Fibroblast of skin of right quadriceps (primary cell): ENCODE measurements at regions not wholly inside any gene's neighbourhood (a gene's known extent, or its start where the extent isn't known, plus 50 kb on each side); places are given as distances from the start of the nearest gene placed in this dataset.
A peak's percentile ranks its signal among the peaks of the same experiment; 100 is the strongest.

Source experiments
- DNase-seq: peaks from one replicate; pipeline ENCODE4 v3.0.0-alpha.2; 2013

- no peak for DNase-seq
Measured at GRCh38 chr6:22673474-22673873, 104.1 kb downstream of the HDGFL1 start.

- DNase-seq = no peak
Measured at GRCh38 chr6:22680950-22681349, 111.6 kb downstream of the HDGFL1 start.

GRCh38 chr6:22681761-22682160, 112.4 kb downstream of the HDGFL1 start:
- DNase-seq = no peak

DNA sequence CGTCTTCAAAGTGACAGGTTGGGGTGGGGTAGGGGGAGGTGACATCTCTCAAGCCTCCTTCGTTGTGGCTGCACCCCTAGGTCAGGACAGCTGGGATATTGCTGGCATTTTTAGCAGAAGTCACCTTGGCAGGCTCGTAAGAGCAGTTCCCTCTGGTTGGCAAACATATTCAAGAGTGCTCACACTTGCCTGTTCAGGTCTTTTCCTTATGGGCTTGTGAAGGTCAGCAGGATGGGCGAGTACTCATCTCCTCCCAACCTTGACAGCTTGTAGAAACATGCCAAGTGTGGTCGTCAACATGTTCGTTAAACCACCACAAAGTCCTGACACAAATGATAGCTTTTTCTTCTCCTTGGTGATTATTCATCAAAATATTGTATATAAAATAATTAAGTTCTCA, 113.6 kb downstream of the HDGFL1 start:
- DNase-seq = no peak

GRCh38 chr6:22690446-22690845, 121.1 kb downstream of the HDGFL1 start:
- no peak for DNase-seq

DNA sequence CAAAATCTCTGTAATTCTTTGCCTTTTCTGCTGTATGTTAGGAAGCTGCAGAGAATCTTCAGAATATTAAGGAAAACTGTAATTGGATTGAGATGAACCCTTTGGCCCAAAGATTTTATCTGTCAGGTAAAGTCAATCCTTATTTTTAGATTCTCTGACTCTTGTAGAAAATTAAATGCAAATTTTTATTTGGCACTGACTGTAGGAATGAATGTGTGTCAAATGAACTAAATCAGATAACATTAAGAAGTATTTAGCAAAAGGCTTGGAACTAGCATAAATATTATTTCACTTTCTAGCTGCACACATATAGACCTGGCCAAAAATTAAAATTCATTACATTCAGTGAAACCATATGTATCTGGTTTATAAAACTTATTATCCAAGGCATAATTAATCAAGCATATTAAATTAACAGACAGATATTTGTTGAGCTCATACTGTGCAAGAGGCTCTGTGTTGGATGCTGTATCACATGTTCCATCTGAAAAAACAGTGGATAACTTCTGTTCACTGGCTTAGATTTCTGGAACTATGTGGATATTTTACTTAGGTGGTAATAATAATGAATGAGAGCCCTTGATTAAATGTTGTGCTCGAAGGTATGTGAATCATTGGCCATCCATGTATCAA, 124.8 kb downstream of the HDGFL1 start:
- no peak for DNase-seq

- DNase-seq = no peak
Measured at GRCh38 chr6:22696481-22696880, 127.1 kb downstream of the HDGFL1 start.

DNA sequence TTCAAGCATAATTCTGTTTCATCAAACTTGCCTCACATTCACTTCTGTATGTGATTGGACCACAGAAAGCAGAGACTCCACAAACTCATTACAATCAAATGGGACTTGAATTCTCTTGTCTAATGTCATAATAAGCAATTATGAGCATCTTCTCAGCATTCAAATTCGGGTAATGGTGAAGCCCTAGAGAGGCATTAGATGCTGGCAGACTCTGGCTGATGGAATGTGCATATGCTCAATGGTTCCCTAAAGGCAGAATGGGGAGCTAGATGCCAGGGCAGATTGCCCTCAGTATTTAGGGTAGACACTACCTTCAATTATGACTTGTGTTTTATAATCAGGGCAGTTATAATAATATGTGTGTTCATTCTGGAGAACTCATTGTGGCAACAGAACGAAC, 127.9 kb downstream of the HDGFL1 start:
- no peak for DNase-seq

DNA sequence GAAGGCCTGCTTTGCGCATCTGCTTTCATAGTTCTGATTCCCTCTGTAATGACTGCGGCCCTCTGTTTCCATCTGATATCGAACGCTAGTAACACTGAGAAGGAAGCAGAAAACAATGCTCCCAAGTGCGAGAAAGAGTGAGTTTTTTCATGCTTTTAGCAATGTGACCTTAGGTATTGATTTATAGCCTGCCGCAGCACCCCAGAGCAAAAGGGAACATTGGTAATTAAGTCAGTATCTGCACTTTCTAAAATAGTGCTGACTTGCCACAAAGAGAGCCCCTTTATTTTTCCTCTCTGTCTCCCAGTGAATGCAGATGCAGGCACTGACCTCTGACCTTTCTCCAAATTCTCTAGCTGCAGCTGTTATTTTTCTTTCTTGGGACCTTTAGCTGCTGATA, 129.8 kb downstream of the HDGFL1 start:
- DNase-seq = no peak

DNA sequence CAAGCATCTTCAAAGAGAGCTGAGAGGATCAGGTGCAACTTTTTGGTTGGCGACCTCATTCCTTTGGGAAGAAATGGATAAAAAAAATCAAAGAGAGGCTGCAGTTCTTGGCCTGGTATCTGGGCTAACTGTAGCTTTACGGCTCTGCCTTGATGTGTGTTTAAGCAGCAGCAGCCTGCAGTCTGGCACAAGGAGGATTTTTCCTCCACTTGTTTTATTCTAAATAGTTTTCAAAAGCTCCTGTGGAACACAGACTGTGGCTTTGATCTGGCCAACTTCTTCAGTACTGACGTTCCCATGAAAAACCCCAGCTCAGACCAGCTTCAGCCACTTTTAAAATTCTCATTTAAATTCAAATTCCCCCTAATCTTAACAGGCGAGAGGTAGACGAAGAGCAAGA, 137.3 kb downstream of the HDGFL1 start:
- DNase-seq = no peak

DNA sequence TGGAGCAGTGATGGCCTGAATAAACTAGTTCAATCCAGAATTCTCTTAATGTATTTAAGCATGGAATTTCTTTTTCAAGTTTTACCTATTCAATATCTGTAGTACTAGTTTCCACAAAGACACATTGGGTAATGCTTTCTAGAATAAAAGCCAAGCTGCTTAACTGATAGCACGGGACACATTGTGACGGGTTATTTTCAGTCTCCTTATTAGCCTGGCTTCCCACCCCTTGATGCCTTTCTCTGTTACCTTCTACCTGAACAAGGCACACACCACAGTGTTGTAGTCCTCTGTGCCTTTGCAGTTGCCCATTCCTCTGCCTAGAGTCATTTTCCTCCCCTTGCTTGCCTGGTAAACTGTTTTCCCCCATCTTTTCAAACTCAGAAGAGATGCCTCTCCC, 139.1 kb downstream of the HDGFL1 start:
- no peak for DNase-seq

DNA sequence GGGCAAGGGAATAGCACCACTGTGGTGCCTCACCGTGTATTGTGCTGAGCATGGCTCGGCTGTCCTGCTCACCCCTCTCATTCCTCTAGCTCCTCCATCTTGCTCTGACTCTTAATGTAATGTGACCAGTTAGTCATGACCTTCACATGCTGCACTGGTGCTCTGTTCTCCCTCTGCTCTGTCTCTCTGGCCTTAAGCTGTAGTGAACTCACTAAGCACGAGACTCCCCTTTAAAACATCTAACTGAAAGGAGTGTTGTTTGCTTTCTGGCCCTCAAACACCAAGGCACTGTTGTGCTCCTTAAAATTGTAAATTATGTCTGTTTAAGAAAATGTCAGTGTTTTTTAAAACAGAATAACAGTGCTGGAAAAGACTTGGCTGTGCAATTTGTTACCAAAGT, 140.4 kb downstream of the HDGFL1 start:
- DNase-seq = no peak

- no peak for DNase-seq
Measured at GRCh38 chr6:22716721-22717120, 147.4 kb downstream of the HDGFL1 start.

DNA sequence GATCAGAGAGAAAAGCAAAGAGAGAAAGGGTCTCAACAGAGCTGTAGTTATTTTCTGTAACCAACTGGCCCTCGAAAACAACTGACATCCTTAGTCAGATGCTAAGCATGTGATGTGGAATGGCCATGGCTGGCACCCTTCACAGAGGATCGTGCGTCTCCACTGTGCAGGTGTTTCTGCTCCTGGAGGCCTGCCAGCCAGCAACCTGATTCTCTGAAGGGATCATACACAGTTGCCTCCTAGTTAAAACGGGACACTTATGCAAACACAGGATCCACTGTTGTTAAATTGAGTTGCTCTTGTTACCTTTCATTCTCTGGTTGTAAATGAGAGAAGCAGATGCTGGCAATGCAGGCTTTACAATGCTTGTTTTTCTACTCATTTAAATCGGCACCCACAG, 148.5 kb downstream of the HDGFL1 start:
- DNase-seq = no peak

DNA sequence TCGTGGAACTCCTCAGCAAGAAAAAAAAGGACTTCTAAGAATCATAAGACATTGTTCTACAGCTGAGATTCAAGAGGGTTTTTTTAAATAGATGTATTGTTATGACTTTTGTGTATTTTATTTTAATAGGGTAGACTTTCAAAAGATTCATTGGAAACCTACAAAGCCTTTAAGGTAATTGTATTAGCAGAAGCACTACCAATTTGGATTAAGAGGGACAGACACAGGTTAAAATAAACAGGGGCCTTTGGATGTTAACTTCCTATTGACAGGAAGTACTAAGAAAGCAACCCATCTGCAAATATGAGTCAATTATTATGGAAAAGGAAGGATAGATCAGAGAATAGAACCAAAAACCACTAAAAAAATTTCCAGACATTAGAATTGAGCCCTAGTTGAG, 153.5 kb downstream of the HDGFL1 start:
- no peak for DNase-seq

DNA sequence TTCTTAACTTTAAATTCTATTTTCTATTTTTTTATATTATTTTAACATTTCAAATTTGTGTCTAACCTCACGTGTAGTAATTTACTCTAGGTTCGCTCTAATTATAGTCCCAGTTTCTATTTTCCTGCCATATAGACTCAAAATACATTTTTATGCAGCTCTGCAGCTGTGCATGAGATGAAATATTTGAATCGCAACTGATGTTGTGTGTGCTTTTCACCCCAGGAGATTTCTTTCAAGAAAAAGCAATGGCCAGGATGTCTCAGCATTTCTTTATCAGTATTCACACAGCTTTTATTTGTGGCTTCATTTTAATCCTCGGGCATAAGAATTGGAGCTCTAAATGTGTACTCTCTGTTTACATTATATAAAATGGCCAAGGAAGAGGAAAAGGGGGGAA, 157.6 kb downstream of the HDGFL1 start:
- DNase-seq = no peak

GRCh38 chr6:22727710-22728109, 158.3 kb downstream of the HDGFL1 start:
- no peak for DNase-seq

- DNase-seq = no peak
Measured at GRCh38 chr6:22732176-22732970, 163.0 kb downstream of the HDGFL1 start.

- no peak for DNase-seq
Measured at GRCh38 chr6:22736740-22737139, 167.4 kb downstream of the HDGFL1 start.

DNA sequence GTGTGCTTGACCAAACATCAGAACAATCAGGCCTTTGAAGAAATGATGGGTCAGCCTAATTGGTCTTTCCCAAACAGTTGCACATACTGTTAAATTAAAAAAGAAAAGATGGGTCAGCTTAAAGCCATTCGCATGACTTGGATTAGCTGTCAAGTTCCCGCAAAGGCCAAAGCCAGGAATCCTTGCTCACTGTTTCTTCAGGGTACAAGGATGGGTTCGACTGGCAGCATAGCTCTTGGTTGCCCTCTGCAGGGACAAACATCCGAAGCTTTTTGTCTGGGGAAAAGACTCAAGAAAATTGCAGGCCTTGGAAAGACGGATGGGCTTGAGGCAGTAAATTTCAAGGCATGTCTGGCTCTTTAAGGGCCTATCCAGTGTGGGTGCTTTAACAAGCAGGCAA, 168.0 kb downstream of the HDGFL1 start:
- DNase-seq = peak; percentile 57

GRCh38 chr6:22738194-22738593, 168.8 kb downstream of the HDGFL1 start:
- DNase-seq = no peak

DNA sequence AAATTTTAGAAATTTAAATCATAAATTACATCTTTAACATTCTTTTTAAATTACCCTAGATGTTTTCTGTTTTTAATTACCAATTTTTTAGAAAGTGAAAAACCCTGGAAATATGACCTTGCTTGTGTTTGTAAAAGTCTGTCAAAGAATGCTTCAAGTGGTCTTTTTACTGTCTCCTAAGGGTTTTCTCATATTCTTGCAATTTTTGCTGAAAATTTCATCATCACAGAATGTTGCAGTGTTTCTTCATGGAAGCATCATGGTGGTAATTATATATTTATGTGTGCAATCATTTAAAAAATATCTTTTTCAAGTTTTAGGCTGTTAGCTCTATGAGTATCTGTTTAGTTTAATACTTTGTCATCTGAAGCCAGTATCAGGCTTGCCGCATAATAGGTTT, 178.2 kb downstream of the HDGFL1 start:
- DNase-seq = peak; percentile 55

GRCh38 chr6:22748681-22749080, 179.3 kb downstream of the HDGFL1 start:
- DNase-seq = no peak

DNA sequence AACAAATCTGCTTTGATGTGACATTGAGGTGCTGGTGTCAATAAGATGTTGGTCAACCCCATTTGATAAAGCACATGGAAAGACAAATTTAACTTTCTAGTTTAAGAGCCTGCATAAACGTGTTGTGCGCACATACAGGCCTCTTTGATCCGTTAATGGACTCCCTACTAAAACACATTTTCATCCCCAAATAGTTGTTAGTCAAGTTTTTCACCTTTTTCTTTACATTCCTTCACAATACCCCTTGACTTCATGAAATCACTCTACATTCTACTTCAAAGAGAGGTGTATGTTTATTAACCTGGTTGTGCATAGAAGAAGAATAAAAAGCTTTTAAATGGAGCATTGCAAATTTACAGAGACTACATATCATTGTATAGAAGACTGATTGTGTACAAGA, 180.3 kb downstream of the HDGFL1 start:
- no peak for DNase-seq

DNA sequence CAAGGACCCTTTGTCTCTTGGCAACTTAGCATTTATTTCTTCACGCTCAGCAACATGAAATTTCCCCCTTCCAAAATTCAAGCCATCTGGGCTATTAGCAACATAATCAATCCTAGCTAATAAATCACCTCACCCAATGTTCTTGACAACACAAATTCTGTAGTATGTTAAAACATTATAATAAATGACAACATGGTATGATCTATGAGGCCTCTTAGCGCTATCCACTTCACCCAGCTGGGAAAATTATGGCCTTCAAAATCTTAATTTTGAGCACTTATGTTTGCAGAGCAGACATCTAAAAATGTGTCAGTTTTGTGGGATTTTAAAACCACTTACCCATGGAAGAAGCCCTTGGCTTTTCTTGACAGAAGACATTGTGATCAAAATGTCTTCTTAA, 181.9 kb downstream of the HDGFL1 start:
- DNase-seq = no peak
